CD4-positive, alpha-beta T cell (primary cell): ENCODE measurements at regions not wholly inside any gene's neighbourhood (a gene's known extent, or its start where the extent isn't known, plus 50 kb on each side); places are given as distances from the start of the nearest gene placed in this dataset.

Experiments
- ATAC-seq: fragments of 200-7000 bp; cut with Tn5 transposase; one replicate; pipeline ENCODE4 v1.10.0; 2022; ENCODE audit warnings: mild to moderate bottlenecking; ENCODE audit not compliant: poor library complexity
- CTCF ChIA-PET: fragments of 350-600 bp; sonication (Branson Sonifier 250); formaldehyde crosslinking; loops from one replicate; lab custom pipeline; 2021; ENCODE audit warnings: antibody characterized with exemption, inconsistent platforms; lab: Charles Lee
- POLR2A ChIA-PET: fragments of 350-600 bp; sonication (Branson Sonifier 250); formaldehyde crosslinking; loops from one replicate; lab custom pipeline; 2021; ENCODE audit warnings: antibody characterized with exemption, inconsistent platforms; lab: Charles Lee
- DNase-seq, 14 experiments: peaks; one replicate each; pipeline ENCODE4 v3.0.0-alpha.2; 2013 to 2020; ENCODE audit warnings: mixed read lengths in 2 of 14
- H3K27ac ChIP-seq, 2 donors: one replicate each; pipeline versions ENCODE4 v1.5.1 to v1.7.0; 2013; ENCODE audit warnings: low read length in 2 of 2, low read depth in 1 of 2, mild to moderate bottlenecking in 1 of 2
- H3K27me3 ChIP-seq, 2 experiments: 1 replicate in 1 of 2; 2 replicates in 1 of 2; pipeline versions ENCODE4 v1.6.1 to v1.7.0; 2013; ENCODE audit warnings: low read length in 2 of 2, control low read depth in 1 of 2, mild to moderate bottlenecking in 1 of 2, moderate library complexity in 1 of 2; ENCODE audit not compliant: insufficient read depth in 2 of 2, control insufficient read depth in 1 of 2
- H3K36me3 ChIP-seq: one replicate; pipeline ENCODE4 v1.6.1; 2013; ENCODE audit warnings: low read length, control low read depth; ENCODE audit not compliant: insufficient read depth
- H3K4me1 ChIP-seq: one replicate; pipeline ENCODE4 v1.6.1; 2013; ENCODE audit warnings: low read length, control low read depth; ENCODE audit not compliant: insufficient read depth
- H3K4me3 ChIP-seq: one replicate; pipeline ENCODE4 v1.5.1; 2013; ENCODE audit warnings: mild to moderate bottlenecking, low read length, moderate library complexity
- H3K9me3 ChIP-seq, 2 experiments: 1 replicate in 1 of 2; 2 replicates in 1 of 2; pipeline versions ENCODE4 v1.6.1 to v1.7.0; 2013; ENCODE audit warnings: low read length in 2 of 2, mild to moderate bottlenecking in 2 of 2, control low read depth in 1 of 2, moderate library complexity in 1 of 2; ENCODE audit not compliant: control insufficient read depth in 1 of 2, insufficient read depth in 1 of 2
- H3K27ac Mint-ChIP-seq: one replicate; pipeline ENCODE4 v1.8.0; 2020; ENCODE audit warnings: mixed read lengths
- H3K27me3 Mint-ChIP-seq: one replicate; pipeline ENCODE4 v1.8.0; 2021; ENCODE audit warnings: mixed read lengths
- H3K36me3 Mint-ChIP-seq: one replicate; pipeline ENCODE4 v1.8.0; 2021; ENCODE audit warnings: low read depth, mixed read lengths
- H3K4me1 Mint-ChIP-seq: one replicate; pipeline ENCODE4 v1.8.0; 2021; ENCODE audit warnings: low read depth, mixed read lengths
- H3K4me3 Mint-ChIP-seq: one replicate; pipeline ENCODE4 v1.8.0; 2020; ENCODE audit warnings: mild to moderate bottlenecking, mixed read lengths
- H3K9me3 Mint-ChIP-seq: one replicate; pipeline ENCODE4 v1.8.0; 2020; ENCODE audit warnings: mixed read lengths
- intact Hi-C, 2 experiments: fragments of 100-400 bp; cut with DNase I in 1 of 2; cut with micrococcal nuclease in 1 of 2; formaldehyde crosslinking; loops; one replicate each; pipeline versions ENCODE4 v1.15.1 to v1.9.0; 2023 to 2025; cut with DNase I, micrococcal nuclease
- TF ChIP-seq, protein P1 (sequence below): fragments of 200-600 bp; IDR thresholded peaks from one replicate; pipeline ENCODE4 v1.8.0; 2022; ENCODE audit warnings: antibody characterized with exemption, mild to moderate bottlenecking

DNA sequence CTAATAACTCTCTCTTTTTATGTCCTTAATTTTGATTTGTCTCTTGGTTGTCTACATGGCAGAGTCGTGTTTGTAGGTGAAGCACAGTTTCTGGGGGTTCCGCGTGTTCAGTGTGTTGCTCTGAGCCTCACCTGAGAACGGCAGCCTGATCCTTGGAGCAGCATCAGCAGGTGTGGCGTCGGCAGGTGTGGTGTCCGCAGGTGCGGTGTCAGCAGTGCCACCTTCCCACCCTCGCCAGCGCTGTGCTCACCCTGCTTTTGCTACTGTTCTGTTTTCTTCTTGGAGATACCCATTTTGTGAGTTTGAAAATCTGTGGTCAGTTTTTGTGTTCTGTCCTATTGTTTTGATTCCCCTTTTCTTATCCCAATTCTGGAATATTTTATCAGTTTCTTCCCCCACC lies 406.6 kb downstream of the GLRX3 start:
- intact Hi-C loops = no loop called here
- Mint-ChIP-seq H3K36me3 (no peaks in the 10 kb centered on the region), H3K27me3 (peaks cover 28% of the 10 kb centered on the region), H3K4me1 (no peaks in the 10 kb centered on the region), H3K27ac (no peak overlapping the region), H3K4me3 (no peak overlapping the region), H3K9me3 (no peaks in the 10 kb centered on the region)
- Histone ChIP-seq H3K27me3 (peaks cover 0 to 3% of the 10 kb centered on the region in 2 experiments), H3K9me3 (peaks cover 0 to 9% of the 10 kb centered on the region in 2 experiments), H3K36me3 (no peaks in the 10 kb centered on the region), H3K4me3 (no peak overlapping the region), H3K4me1 (no peaks in the 10 kb centered on the region), H3K27ac (no peak overlapping the region)
- POLR2A ChIA-PET = no interaction called here
- DNase-seq = no peak
- TF ChIP-seq, protein P1, sequence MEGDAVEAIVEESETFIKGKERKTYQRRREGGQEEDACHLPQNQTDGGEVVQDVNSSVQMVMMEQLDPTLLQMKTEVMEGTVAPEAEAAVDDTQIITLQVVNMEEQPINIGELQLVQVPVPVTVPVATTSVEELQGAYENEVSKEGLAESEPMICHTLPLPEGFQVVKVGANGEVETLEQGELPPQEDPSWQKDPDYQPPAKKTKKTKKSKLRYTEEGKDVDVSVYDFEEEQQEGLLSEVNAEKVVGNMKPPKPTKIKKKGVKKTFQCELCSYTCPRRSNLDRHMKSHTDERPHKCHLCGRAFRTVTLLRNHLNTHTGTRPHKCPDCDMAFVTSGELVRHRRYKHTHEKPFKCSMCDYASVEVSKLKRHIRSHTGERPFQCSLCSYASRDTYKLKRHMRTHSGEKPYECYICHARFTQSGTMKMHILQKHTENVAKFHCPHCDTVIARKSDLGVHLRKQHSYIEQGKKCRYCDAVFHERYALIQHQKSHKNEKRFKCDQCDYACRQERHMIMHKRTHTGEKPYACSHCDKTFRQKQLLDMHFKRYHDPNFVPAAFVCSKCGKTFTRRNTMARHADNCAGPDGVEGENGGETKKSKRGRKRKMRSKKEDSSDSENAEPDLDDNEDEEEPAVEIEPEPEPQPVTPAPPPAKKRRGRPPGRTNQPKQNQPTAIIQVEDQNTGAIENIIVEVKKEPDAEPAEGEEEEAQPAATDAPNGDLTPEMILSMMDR = no peak
- CTCF ChIA-PET = no interaction called here
- ATAC-seq = no peak

- intact Hi-C loops = no loop called here
Measured at GRCh38 chr10:130543794-130544193, 407.6 kb downstream of the GLRX3 start.

GRCh38 chr10:130545122-130545521 lies 408.9 kb downstream of the GLRX3 start:
- peaks cover 32% of the 10 kb centered on the region for H3K27me3 Mint-ChIP-seq
- no peak for ATAC-seq
- H3K4me3 Mint-ChIP-seq = no peak overlapping the region
- no peak overlapping the region for H3K4me3 ChIP-seq
- no peaks in the 10 kb centered on the region for H3K36me3 Mint-ChIP-seq
- no peaks in the 10 kb centered on the region for H3K4me1 ChIP-seq
- H3K36me3 ChIP-seq = no peaks in the 10 kb centered on the region
- no peak overlapping the region for H3K27ac ChIP-seq
- POLR2A ChIA-PET = no interaction called here
- CTCF ChIA-PET = no interaction called here
- H3K9me3 Mint-ChIP-seq = no peaks in the 10 kb centered on the region
- no peak overlapping the region for H3K27ac Mint-ChIP-seq
- H3K27me3 ChIP-seq = peaks cover 0 to 4% of the 10 kb centered on the region in 2 experiments
- no peaks in the 10 kb centered on the region for H3K4me1 Mint-ChIP-seq
- H3K9me3 ChIP-seq = peaks cover 0 to 9% of the 10 kb centered on the region in 2 experiments
- no peak for DNase-seq
- TF ChIP-seq, protein P1 = no peak
- intact Hi-C loops = no loop called here

More at GRCh38 chr10:130543794-130544193, 407.6 kb downstream of the GLRX3 start:
- ChIA-PET POLR2A (no interaction called here), CTCF (no interaction called here)
- H3K4me1 ChIP-seq = no peaks in the 10 kb centered on the region
- H3K27me3 Mint-ChIP-seq = peaks cover 32% of the 10 kb centered on the region
- no peak for DNase-seq
- H3K4me1 Mint-ChIP-seq = no peaks in the 10 kb centered on the region
- H3K9me3 ChIP-seq = peaks cover 0 to 9% of the 10 kb centered on the region in 2 experiments
- H3K27ac Mint-ChIP-seq = no peak overlapping the region
- H3K36me3 Mint-ChIP-seq = no peaks in the 10 kb centered on the region
- H3K27ac ChIP-seq = no peak overlapping the region
- TF ChIP-seq, protein P1 = no peak
- H3K4me3 ChIP-seq = no peak overlapping the region
- no peak for ATAC-seq
- H3K9me3 Mint-ChIP-seq = no peaks in the 10 kb centered on the region
- no peaks in the 10 kb centered on the region for H3K36me3 ChIP-seq
- peaks cover 0 to 4% of the 10 kb centered on the region in 2 experiments for H3K27me3 ChIP-seq
- no peak overlapping the region for H3K4me3 Mint-ChIP-seq
